Stimulated activated CD4-positive, alpha-beta T cell treated with anti-CD3 and anti-CD28 coated beads, Interleukin-1b, Interleukin-23, amount 100 ng/mL, for 48 hours (primary cell): ENCODE measurements at regions not wholly inside any gene's neighbourhood (a gene's known extent, or its start where the extent isn't known, plus 50 kb on each side); places are given as distances from the start of the nearest gene placed in this dataset.

Experiments used
- DNase-seq: peaks from one replicate; pipeline ENCODE4 v3.0.0-alpha.2; 2020

GRCh38 chr14:71363946-71364925, 457.0 kb downstream of the PCNX1 start:
- no peak for DNase-seq

GRCh38 chr14:71365361-71365760, 458.1 kb downstream of the PCNX1 start:
- no peak for DNase-seq

- no peak for DNase-seq
Measured at GRCh38 chr14:71366861-71367260, 459.6 kb downstream of the PCNX1 start.

- DNase-seq: no peak
Measured at GRCh38 chr14:71371711-71372396, 464.6 kb downstream of the PCNX1 start.

GRCh38 chr14:71372411-71372838, 465.2 kb downstream of the PCNX1 start:
- no peak for DNase-seq

GRCh38 chr14:71373773-71374172, 466.5 kb downstream of the PCNX1 start:
- no peak for DNase-seq

GRCh38 chr14:71374989-71375388, 467.7 kb downstream of the PCNX1 start:
- DNase-seq: no peak

GRCh38 chr14:71377099-71377498, 469.8 kb downstream of the PCNX1 start:
- DNase-seq: no peak

- no peak for DNase-seq
Measured at GRCh38 chr14:71380271-71380670, 473.0 kb downstream of the PCNX1 start.

- no peak for DNase-seq
Measured at GRCh38 chr14:71381814-71382213, 474.6 kb downstream of the PCNX1 start.

GRCh38 chr14:71382315-71382714, 475.1 kb downstream of the PCNX1 start:
- no peak for DNase-seq

- no peak for DNase-seq
Measured at GRCh38 chr14:71383510-71383909, 476.3 kb downstream of the PCNX1 start.

- no peak for DNase-seq
Measured at GRCh38 chr14:71384007-71384845, 477.0 kb downstream of the PCNX1 start.

- no peak for DNase-seq
Measured at GRCh38 chr14:71387753-71388152, 480.5 kb downstream of the PCNX1 start.

GRCh38 chr14:71388336-71388735, 481.1 kb downstream of the PCNX1 start:
- no peak for DNase-seq

GRCh38 chr14:71388862-71389261, 481.6 kb downstream of the PCNX1 start:
- DNase-seq: no peak

GRCh38 chr14:71394386-71394785, 487.1 kb downstream of the PCNX1 start:
- DNase-seq: no peak

GRCh38 chr14:71395151-71395604, 487.9 kb downstream of the PCNX1 start:
- no peak for DNase-seq

- no peak for DNase-seq
Measured at GRCh38 chr14:71395636-71396035, 488.4 kb downstream of the PCNX1 start.

GRCh38 chr14:71396050-71396677, 488.9 kb downstream of the PCNX1 start:
- DNase-seq: no peak

GRCh38 chr14:71397371-71397770, 490.1 kb downstream of the PCNX1 start:
- no peak for DNase-seq

GRCh38 chr14:71398450-71398849, 491.2 kb downstream of the PCNX1 start:
- no peak for DNase-seq
